ENCODE measurements at regions not wholly inside any gene's neighbourhood (a gene's known extent, or its start where the extent isn't known, plus 50 kb on each side); places are given as distances from the start of the nearest gene placed in this dataset.
"Not testable (repeated sequence)": the region's sequence is repeated elsewhere in the genome, so short reads cannot be mapped to it uniquely, and the experiment has no call there.

DNA sequence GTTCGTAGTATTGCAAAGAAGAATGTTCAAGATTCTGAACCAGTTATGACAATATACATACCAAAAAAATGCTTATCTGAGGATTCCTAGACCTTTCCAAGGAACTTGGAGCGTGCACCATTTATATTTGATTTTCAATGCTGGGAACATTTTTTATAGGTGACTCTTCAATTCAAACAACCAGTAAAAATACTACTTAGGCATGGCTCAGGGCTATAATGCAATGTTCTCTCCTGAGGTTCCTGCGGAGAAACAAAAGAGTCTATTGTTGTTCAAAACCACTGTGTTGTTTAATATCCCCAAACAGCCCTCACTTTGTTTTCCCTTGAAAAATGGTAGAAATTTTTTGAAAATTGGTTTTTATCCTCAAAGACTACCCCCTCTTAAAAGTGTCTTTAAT, 335.7 kb upstream of the IZUMO3 start:
- H3K4me3 ChIP-seq (ENCODE audit: low read depth, low read length): no peak overlapping the region
- DNase-seq (ENCODE audit: low read depth): no peak
- TF ChIP-seq, protein P1, sequence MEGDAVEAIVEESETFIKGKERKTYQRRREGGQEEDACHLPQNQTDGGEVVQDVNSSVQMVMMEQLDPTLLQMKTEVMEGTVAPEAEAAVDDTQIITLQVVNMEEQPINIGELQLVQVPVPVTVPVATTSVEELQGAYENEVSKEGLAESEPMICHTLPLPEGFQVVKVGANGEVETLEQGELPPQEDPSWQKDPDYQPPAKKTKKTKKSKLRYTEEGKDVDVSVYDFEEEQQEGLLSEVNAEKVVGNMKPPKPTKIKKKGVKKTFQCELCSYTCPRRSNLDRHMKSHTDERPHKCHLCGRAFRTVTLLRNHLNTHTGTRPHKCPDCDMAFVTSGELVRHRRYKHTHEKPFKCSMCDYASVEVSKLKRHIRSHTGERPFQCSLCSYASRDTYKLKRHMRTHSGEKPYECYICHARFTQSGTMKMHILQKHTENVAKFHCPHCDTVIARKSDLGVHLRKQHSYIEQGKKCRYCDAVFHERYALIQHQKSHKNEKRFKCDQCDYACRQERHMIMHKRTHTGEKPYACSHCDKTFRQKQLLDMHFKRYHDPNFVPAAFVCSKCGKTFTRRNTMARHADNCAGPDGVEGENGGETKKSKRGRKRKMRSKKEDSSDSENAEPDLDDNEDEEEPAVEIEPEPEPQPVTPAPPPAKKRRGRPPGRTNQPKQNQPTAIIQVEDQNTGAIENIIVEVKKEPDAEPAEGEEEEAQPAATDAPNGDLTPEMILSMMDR (IDR thresholded peaks at IDR 0.05; ENCODE audit: insufficient read depth, low read depth, low read length, missing control alignments): no peak

DNA sequence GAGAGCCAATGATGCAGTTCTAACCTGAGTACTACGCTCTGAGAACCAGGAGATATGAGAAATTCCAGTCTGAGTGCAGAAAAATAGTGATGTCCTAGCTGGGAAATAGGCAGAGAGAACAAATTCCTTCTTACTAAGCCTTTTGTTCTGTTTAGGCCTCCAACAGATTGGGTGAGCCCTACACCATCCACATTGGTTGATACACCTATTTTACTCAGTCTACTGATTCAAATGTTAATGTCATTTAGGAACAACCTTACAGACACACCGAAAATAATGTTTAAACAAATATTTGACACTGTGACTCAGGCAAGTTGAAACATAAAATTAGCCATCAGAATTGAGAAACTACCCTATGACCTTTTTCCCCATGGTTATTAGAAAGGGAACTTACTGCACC, 333.9 kb upstream of the IZUMO3 start:
- TF ChIP-seq, protein P1 (IDR thresholded peaks at IDR 0.05; ENCODE audit: insufficient read depth, low read depth, low read length, missing control alignments): no peak
- no peak for DNase-seq (ENCODE audit: low read depth)
- H3K4me3 ChIP-seq (ENCODE audit: low read depth, low read length): no peak overlapping the region

- not testable (repeated sequence) for DNase-seq (ENCODE audit: low read depth); H3K4me3 ChIP-seq (ENCODE audit: low read depth, low read length)
Measured at GRCh38 chr9:24856601-24857000, 310.9 kb upstream of the IZUMO3 start.

DNA sequence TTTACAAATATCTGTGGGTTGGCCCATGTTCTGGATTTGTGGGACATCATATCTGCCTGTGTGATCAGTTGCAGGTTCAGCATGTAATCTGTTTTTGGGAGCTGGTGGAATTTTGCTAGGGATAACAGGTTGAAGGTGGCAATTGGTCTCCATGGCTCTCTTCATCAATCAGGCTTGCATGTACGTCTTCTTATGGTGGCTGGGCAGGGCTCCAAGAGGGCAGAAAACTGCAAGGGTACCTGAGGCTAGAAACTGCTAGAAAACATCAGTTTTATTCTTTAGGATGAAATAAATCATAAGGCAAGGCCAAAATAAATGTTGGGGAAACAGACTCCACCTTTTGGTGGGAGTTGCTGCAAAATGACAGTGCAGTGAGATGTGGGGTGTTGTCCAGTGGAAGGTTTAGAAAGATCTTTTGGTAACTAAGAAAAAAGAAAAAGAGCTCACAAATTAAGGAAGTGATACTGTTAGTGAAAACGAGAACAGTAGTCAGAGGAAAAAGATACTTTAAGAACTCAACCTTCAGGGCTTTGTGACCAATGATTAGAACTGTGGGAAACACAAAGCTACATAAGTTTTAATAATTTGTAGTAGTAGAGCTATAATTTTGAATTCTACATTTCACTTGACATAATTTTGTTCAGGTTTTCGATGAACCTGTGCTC, 300.7 kb upstream of the IZUMO3 start:
- no peak overlapping the region for H3K4me3 ChIP-seq (ENCODE audit: low read depth, low read length)
- TF ChIP-seq, protein P1 (IDR thresholded peaks at IDR 0.05; ENCODE audit: insufficient read depth, low read depth, low read length, missing control alignments): no peak
- DNase-seq (ENCODE audit: low read depth): no peak

DNA sequence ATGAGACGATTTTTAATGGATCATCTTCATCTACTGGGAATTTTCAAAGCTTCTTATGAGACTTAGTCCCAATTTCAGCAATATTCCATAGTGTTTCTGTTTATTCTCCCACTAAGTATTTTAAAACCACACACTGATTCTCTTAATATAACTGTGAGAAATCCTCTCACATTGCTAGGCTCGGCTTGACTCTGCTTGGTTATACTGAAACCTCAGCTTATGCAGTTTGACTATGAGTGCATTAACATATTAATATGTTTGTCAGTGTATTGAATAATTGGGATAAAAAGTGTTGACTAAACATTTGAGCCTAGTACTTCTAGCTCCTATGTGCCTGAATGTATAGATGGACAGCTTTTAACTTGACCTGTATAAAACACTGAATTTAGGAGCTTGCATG, 298.5 kb upstream of the IZUMO3 start:
- H3K4me3 ChIP-seq (ENCODE audit: low read depth, low read length): no peak overlapping the region
- TF ChIP-seq, protein P1 (IDR thresholded peaks at IDR 0.05; ENCODE audit: insufficient read depth, low read depth, low read length, missing control alignments): no peak

DNA sequence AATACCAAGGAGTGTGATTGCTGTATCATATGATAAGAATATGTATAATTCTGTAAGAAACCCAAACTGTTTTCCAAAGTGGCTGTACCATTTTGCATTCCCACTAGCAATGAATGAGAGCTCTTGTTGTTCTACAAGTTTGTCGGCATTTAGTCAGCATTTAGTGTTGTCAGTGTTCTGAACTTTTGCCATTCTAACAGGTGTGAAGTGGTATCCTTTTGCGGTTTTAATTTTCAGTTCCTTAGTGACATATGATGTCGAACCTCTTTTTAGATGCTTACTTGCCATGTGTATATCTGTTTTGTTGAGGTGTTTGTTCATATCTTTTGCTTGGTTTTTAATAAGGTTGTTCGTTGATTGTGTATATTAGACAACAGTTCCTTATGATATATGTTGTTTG, 296.3 kb upstream of the IZUMO3 start:
- no peak for DNase-seq (ENCODE audit: low read depth)
- no peak overlapping the region for H3K4me3 ChIP-seq (ENCODE audit: low read depth, low read length)
- TF ChIP-seq, protein P1 (IDR thresholded peaks at IDR 0.05; ENCODE audit: insufficient read depth, low read depth, low read length, missing control alignments): no peak

More for the DNA sequence above, 298.5 kb upstream of the IZUMO3 start:
- DNase-seq (ENCODE audit: low read depth): no peak

DNA sequence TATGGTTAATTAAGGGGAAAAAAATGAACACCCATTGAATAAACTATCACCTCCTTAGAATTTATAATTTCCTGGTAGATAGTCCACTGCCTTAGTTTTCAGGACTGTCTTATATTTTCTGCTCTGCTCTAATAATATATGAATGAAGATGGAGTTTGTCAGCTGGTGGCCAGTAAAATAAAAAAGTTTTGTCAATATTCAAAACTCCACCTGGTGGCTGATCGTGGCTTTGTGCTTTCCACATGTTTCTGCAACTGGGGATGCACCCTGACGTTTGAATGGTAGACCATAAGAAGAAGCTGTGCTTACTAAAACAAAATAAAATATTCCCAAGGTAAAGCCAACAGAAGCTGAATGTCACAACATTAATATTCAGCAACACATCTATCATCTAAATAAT, 286.6 kb upstream of the IZUMO3 start:
- TF ChIP-seq, protein P1 (IDR thresholded peaks at IDR 0.05; ENCODE audit: insufficient read depth, low read depth, low read length, missing control alignments): no peak
- H3K4me3 ChIP-seq (ENCODE audit: low read depth, low read length): no peak overlapping the region
- no peak for DNase-seq (ENCODE audit: low read depth)

All from GM12865 (cell line).